ENCODE measurements at regions not wholly inside any gene's neighbourhood (a gene's known extent, or its start where the extent isn't known, plus 50 kb on each side); places are given as distances from the start of the nearest gene placed in this dataset.

DNA sequence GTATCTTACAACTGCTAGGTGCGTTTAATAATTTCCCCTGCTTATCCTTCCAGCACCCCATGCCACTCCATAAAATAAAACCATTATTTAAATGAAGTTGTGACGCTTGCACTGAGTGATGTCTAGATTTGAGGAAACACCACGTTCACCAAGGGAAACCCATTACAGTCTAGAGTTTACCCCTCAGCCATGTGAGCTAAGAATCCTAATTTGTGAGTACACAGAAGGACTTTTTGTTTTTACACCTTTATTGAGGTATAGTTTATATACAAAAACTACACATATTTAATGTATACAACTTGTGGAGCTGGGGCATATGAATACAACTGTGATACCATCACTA is 326.8 kb downstream of the RAPGEF2 start:
- no peaks in the 10 kb centered on the region for H3K36me3 ChIP-seq
- intact Hi-C loops (cut with DNase I): no loop called here
- no peak for DNase-seq (ENCODE audit: extremely low spot score)
- no peaks in the 10 kb centered on the region for H3K9me3 ChIP-seq
- no peaks in the 10 kb centered on the region for H3K27me3 ChIP-seq
- WGBS: 58% methylated on average over 3 of the region's 3 CpGs
- no peak overlapping the region for H3K4me3 ChIP-seq
- no peak overlapping the region for H3K27ac ChIP-seq (replicated peaks in 1 of 4)
- H3K4me1 ChIP-seq: peaks cover 7 to 13% (median 8%) of the 10 kb centered on the region in 4 donors
- TF ChIP-seq, protein P1, sequence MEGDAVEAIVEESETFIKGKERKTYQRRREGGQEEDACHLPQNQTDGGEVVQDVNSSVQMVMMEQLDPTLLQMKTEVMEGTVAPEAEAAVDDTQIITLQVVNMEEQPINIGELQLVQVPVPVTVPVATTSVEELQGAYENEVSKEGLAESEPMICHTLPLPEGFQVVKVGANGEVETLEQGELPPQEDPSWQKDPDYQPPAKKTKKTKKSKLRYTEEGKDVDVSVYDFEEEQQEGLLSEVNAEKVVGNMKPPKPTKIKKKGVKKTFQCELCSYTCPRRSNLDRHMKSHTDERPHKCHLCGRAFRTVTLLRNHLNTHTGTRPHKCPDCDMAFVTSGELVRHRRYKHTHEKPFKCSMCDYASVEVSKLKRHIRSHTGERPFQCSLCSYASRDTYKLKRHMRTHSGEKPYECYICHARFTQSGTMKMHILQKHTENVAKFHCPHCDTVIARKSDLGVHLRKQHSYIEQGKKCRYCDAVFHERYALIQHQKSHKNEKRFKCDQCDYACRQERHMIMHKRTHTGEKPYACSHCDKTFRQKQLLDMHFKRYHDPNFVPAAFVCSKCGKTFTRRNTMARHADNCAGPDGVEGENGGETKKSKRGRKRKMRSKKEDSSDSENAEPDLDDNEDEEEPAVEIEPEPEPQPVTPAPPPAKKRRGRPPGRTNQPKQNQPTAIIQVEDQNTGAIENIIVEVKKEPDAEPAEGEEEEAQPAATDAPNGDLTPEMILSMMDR (IDR thresholded peaks at IDR 0.05): no peak
- no peak for TF ChIP-seq EP300 (IDR thresholded peaks at IDR 0.05)
- no peak for TF ChIP-seq POLR2AphosphoS5 (IDR thresholded peaks at IDR 0.05)
- no peak for TF ChIP-seq POLR2A (IDR thresholded peaks at IDR 0.05; ENCODE audit: low read depth)

DNA sequence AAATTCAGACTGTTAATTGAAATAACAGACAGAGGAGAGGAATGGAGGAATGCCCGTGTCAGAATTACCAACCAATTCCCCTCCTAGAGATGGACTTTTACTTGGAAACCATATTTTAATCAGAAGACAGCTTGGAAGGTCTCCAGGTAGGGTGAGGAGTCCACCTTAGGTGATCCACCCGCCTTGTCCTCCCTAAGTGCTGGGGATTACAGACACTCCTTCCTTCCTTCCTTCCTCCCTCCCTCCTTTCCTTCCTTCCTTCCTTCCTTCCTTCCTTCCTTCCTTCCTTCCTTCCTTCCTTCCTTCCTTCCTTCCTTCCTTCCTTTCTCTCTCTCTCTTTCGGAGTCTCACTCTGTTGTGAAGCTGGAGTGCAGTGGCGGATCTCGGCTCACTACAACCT is 328.0 kb downstream of the RAPGEF2 start:
- H3K27me3 ChIP-seq: no peaks in the 10 kb centered on the region
- H3K9me3 ChIP-seq: no peaks in the 10 kb centered on the region
- TF ChIP-seq POLR2AphosphoS5 (IDR thresholded peaks at IDR 0.05): no peak
- H3K4me1 ChIP-seq: peaks cover 7 to 13% (median 8%) of the 10 kb centered on the region in 4 donors
- H3K27ac ChIP-seq (replicated peaks in 1 of 4): no peak overlapping the region
- H3K4me3 ChIP-seq: no peak overlapping the region
- 96% methylated on average over 5 of the region's 5 CpGs for WGBS
- no peaks in the 10 kb centered on the region for H3K36me3 ChIP-seq
- no peak for DNase-seq (ENCODE audit: extremely low spot score)
- intact Hi-C loops (cut with DNase I): no loop called here

DNA sequence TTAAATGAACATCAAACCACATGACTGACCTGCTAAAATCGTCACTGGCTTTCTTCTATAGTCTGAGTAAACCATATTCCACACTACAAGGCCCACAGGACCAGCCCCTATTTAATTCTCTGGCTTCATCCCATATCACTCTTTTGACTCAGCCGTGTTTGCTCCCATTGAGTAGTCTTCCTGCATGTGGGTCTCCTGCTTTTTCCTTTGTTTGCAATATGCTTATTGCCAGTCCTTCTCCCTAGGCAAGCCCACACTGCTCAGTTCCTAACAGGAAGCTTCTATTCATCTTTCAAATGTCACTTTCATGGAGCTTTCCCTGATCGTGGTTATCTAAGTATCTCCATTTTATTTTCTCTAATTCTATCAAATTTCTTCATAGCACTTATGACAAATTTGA is 329.6 kb downstream of the RAPGEF2 start:
- Histone ChIP-seq H3K27me3 (no peaks in the 10 kb centered on the region), H3K4me1 (peaks cover 7 to 13% (median 8%) of the 10 kb centered on the region in 4 donors), H3K4me3 (no peak overlapping the region), H3K36me3 (no peaks in the 10 kb centered on the region), H3K9me3 (no peaks in the 10 kb centered on the region), H3K27ac (replicated peaks in 1 of 4) (no peak overlapping the region)
- TF ChIP-seq, protein P1 (IDR thresholded peaks at IDR 0.05): no peak
- TF ChIP-seq POLR2A (IDR thresholded peaks at IDR 0.05; ENCODE audit: low read depth) (no peak), POLR2AphosphoS5 (IDR thresholded peaks at IDR 0.05) (no peak), EP300 (IDR thresholded peaks at IDR 0.05) (no peak)
- intact Hi-C loops (cut with DNase I): no loop called here
- WGBS: 73% methylated on average over 3 of the region's 3 CpGs
- DNase-seq (ENCODE audit: extremely low spot score): no peak

DNA sequence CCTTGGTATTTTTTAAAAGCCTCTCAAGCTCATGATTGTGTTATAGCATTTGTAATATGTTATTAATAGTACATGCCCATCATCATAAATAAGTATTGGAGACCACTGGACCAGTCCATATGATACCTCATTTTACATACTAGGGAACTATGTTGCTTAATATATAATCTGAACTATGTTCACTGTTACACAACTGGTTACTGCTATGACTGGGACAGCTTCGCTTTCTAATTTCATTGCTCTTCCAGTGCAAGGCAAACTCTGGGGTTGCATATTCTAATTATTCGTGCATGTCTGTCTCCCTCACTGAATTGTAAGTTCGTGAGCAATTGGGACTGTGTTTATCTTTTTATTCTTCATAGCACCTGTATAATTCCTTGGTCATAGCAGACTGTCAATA is 330.5 kb downstream of the RAPGEF2 start:
- Histone ChIP-seq H3K36me3 (no peaks in the 10 kb centered on the region), H3K27me3 (no peaks in the 10 kb centered on the region), H3K4me1 (peaks cover 7 to 13% (median 8%) of the 10 kb centered on the region in 4 donors), H3K9me3 (no peaks in the 10 kb centered on the region), H3K27ac (replicated peaks in 1 of 4) (no peak overlapping the region), H3K4me3 (no peak overlapping the region)
- DNase-seq (ENCODE audit: extremely low spot score): no peak
- intact Hi-C loops (cut with DNase I): no loop called here
- WGBS: 83% methylated on average over 3 of the region's 3 CpGs
- TF ChIP-seq POLR2AphosphoS5 (IDR thresholded peaks at IDR 0.05) (no peak), POLR2A (IDR thresholded peaks at IDR 0.05; ENCODE audit: low read depth) (no peak), EP300 (IDR thresholded peaks at IDR 0.05) (no peak)
- TF ChIP-seq, protein P1 (IDR thresholded peaks at IDR 0.05): no peak

DNA sequence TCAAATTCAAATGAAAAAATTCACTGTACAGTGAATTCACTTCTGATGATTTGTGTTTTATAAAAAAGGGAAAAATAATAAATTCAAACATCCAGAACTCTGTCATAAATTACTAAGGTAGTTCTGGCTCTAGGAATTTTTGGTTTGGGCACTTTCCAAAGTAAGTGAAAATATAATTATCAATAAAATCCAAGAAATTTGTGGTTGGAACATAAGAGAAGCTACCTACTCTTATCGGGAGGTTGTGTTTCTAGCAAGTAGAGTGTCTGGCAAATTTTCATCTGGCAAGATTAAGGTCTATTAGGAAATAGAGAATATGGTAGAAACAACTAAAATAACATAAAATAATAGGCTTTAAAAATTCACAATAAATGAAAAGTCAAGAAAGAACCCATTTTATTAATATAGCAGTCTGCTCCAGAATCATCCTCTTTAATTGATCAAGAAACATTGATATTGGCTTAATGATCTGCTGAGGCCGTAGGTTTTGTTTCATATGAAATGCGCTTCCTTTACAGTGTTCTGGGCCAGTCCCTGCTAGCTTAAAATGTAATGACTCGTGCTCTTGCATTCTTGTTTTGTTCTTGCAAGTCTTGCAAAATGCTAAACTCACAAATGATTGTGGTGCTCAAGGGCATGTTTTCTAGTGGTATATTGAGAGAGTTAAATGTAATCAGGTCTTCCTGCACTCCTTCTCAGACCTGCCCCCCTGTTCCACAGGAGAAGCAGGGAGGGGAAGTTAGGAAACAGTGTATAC is 331.4 kb downstream of the RAPGEF2 start:
- no peak for TF ChIP-seq POLR2A (IDR thresholded peaks at IDR 0.05; ENCODE audit: low read depth)
- TF ChIP-seq, protein P1 (IDR thresholded peaks at IDR 0.05): no peak
- TF ChIP-seq EP300 (IDR thresholded peaks at IDR 0.05): no peak
- no peak for TF ChIP-seq POLR2AphosphoS5 (IDR thresholded peaks at IDR 0.05)
- 76% methylated on average over 4 of the region's 4 CpGs for WGBS
- no peak for DNase-seq (ENCODE audit: extremely low spot score)
- Histone ChIP-seq H3K9me3 (no peaks in the 10 kb centered on the region), H3K4me3 (no peak overlapping the region), H3K36me3 (no peaks in the 10 kb centered on the region), H3K27ac (replicated peaks in 1 of 4) (no peak overlapping the region), H3K27me3 (no peaks in the 10 kb centered on the region), H3K4me1 (peaks cover 1 to 4% (median 2%) of the 10 kb centered on the region in 4 donors)
- intact Hi-C loops (cut with DNase I): no loop called here

Data from esophagus muscularis mucosa (tissue), 4 donors.